SK-N-SH (cell line): ENCODE measurements at regions not wholly inside any gene's neighbourhood (a gene's known extent, or its start where the extent isn't known, plus 50 kb on each side); places are given as distances from the start of the nearest gene placed in this dataset.

Source experiments
- EP300 ChIP-seq, 2 experiments: IDR thresholded peaks; 2 replicates each; pipeline versions ENCODE4 v1.4.0 to v1.6.1; 2012; ENCODE audit warnings: borderline replicate concordance in 1 of 2, low read depth in 1 of 2, low read length in 1 of 2
- EZH2phosphoT487 ChIP-seq: fragments of 200-600 bp; sonication (generic); IDR thresholded peaks from 2 replicates; pipeline ENCODE4 v1.6.1; 2017; ENCODE audit warnings: low read depth, mixed run types, mild to moderate bottlenecking, antibody characterized with exemption, moderate library complexity, borderline replicate concordance
- GATA2 ChIP-seq: sonication (generic); formaldehyde crosslinking; IDR thresholded peaks from 2 replicates; pipeline ENCODE4 v1.5.0; 2020; ENCODE audit warnings: mild to moderate bottlenecking, missing genetic modification reagents
- JUND ChIP-seq: IDR thresholded peaks from 2 replicates; pipeline ENCODE4 v1.4.0; 2012
- MEF2A ChIP-seq: IDR thresholded peaks from 2 replicates; pipeline ENCODE4 v1.4.0; 2012; ENCODE audit warnings: low read depth, borderline replicate concordance
- MXI1 ChIP-seq: IDR thresholded peaks from 2 replicates; pipeline ENCODE4 v1.6.1; 2012; ENCODE audit warnings: mild to moderate bottlenecking, low read depth, low read length, improper control_type of control experiment
- POLR2AphosphoS5 ChIP-seq: IDR thresholded peaks from 2 replicates; pipeline ENCODE4 v1.6.1; 2012; ENCODE audit warnings: low read depth, low read length
- RAD21 ChIP-seq: IDR thresholded peaks from 2 replicates; pipeline ENCODE4 v1.6.1; 2012; ENCODE audit warnings: mild to moderate bottlenecking, low read length
- RCOR1 ChIP-seq: fragments of 150-350 bp; IDR thresholded peaks from 2 replicates; pipeline ENCODE4 v1.6.1; 2017; ENCODE audit warnings: antibody characterized with exemption, low read length
- RXRA ChIP-seq: IDR thresholded peaks from 2 replicates; pipeline ENCODE4 v1.4.0; 2012; ENCODE audit warnings: low read depth, mild to moderate bottlenecking, borderline replicate concordance
- SIN3A ChIP-seq: IDR thresholded peaks from 2 replicates; pipeline ENCODE4 v1.6.1; 2012; ENCODE audit warnings: low read depth, mild to moderate bottlenecking, low read length, moderate library complexity, borderline replicate concordance
- TAF1 ChIP-seq: IDR thresholded peaks from 2 replicates; pipeline ENCODE4 v1.6.1; 2012; ENCODE audit warnings: low read depth, mild to moderate bottlenecking, low read length, moderate library complexity, borderline replicate concordance
- TF ChIP-seq, protein P1 (sequence below): fragments of 200-600 bp; sonication (generic); IDR thresholded peaks from 2 replicates; pipeline ENCODE4 v1.6.1; 2017; ENCODE audit warnings: antibody characterized with exemption, mild to moderate bottlenecking, moderate library complexity
- TF ChIP-seq, protein P2 (sequence below): IDR thresholded peaks from 2 replicates; pipeline ENCODE4 v1.4.0; 2012; ENCODE audit warnings: low read depth, borderline replicate concordance

DNA sequence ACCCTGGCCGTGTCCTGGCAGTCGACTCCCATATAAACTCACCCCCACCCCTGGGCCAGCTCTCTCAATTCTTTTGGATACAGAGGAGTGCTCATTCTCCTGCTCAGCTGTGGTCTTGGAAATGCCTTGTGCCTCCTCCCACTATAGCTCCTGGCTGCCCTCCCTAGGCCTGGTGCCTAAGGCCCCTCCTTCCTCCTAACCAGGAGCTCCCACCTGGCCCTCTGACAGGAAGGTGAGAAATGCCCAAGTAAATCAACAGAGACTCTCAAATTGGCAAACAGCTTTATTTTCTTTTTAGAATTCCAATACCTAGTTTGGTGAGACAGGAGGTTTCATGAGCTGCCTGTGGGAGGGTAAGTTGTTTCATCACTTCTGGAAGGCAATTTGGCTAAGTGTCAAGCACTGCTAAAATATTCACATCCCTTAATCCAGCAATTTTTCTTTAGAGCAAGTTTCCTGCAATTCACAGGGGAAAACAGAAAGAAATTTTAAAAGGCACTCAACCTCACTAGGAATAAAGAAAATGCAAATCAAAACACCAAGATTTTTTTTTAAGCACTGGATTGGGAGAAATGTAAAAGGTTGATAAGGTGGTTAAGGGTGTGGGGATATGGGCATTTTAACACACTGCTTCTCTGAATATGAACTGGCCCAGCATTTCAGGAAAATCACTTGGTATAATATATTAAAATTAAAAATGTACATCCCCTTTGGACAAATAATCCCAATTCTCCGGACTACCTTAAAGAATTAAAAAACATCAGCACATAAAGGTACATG, 209.7 kb upstream of the ARHGAP20 start:
- TF ChIP-seq, protein P1, sequence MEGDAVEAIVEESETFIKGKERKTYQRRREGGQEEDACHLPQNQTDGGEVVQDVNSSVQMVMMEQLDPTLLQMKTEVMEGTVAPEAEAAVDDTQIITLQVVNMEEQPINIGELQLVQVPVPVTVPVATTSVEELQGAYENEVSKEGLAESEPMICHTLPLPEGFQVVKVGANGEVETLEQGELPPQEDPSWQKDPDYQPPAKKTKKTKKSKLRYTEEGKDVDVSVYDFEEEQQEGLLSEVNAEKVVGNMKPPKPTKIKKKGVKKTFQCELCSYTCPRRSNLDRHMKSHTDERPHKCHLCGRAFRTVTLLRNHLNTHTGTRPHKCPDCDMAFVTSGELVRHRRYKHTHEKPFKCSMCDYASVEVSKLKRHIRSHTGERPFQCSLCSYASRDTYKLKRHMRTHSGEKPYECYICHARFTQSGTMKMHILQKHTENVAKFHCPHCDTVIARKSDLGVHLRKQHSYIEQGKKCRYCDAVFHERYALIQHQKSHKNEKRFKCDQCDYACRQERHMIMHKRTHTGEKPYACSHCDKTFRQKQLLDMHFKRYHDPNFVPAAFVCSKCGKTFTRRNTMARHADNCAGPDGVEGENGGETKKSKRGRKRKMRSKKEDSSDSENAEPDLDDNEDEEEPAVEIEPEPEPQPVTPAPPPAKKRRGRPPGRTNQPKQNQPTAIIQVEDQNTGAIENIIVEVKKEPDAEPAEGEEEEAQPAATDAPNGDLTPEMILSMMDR: no peak
- TF ChIP-seq EZH2phosphoT487 (no peak), RXRA (no peak), RCOR1 (no peak), EP300 (IDR thresholded peaks at IDR 0.05; ENCODE audit: borderline replicate concordance in 1 of 2, low read depth in 1 of 2, low read length in 1 of 2) (no peak), MXI1 (no peak), JUND (no peak), TAF1 (no peak), RAD21 (no peak), GATA2 (no peak), POLR2AphosphoS5 (no peak), SIN3A (no peak), MEF2A (no peak)
- TF ChIP-seq, protein P2, sequence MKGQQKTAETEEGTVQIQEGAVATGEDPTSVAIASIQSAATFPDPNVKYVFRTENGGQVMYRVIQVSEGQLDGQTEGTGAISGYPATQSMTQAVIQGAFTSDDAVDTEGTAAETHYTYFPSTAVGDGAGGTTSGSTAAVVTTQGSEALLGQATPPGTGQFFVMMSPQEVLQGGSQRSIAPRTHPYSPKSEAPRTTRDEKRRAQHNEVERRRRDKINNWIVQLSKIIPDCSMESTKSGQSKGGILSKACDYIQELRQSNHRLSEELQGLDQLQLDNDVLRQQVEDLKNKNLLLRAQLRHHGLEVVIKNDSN: no peak
